IPS DF 4.7 (cell line): ENCODE measurements at regions not wholly inside any gene's neighbourhood (a gene's known extent, or its start where the extent isn't known, plus 50 kb on each side); places are given as distances from the start of the nearest gene placed in this dataset.

ENCODE experiments used
- DNase-seq: peaks from one replicate; pipeline ENCODE4 v3.0.0-alpha.2; 2013; ENCODE audit warnings: low spot score; ENCODE audit errors: extremely low read depth

DNA sequence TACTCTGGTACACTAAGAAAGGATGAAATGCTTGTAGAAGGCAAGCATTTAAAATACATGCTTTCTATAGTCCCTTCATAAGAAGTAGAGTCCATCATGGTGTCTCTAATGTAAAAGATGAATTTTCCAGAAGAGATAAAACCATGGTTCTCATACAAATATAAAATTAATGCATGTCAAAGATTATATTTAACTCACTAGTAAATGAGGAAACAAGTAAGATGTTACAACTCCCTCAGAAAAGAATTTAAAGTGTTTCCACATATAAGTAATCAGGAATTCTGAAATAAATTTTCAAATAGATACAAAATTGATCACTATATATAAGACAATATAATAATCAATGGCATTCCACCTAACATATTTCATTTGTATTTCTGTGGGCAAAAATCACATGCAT, 570.3 kb upstream of the CCDC54 start:
- DNase-seq = no peak

DNA sequence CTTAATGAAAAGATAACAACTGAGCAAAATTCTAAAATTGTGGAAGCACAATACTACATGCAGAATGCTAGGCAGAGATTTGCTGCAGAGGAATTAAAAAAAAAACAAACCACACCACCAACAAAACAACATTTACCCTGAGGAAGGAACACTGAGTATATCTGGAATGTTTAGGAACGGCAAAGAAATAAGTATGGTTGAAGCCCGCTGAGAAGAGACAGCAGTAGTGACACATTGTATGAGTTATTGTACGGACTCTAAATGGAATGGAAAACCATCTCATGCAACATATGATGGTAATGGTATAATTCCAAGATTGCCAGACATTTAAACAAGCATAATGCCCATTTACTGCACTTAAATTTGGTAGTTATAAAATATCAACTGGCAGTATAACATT, 568.2 kb upstream of the CCDC54 start:
- no peak for DNase-seq

DNA sequence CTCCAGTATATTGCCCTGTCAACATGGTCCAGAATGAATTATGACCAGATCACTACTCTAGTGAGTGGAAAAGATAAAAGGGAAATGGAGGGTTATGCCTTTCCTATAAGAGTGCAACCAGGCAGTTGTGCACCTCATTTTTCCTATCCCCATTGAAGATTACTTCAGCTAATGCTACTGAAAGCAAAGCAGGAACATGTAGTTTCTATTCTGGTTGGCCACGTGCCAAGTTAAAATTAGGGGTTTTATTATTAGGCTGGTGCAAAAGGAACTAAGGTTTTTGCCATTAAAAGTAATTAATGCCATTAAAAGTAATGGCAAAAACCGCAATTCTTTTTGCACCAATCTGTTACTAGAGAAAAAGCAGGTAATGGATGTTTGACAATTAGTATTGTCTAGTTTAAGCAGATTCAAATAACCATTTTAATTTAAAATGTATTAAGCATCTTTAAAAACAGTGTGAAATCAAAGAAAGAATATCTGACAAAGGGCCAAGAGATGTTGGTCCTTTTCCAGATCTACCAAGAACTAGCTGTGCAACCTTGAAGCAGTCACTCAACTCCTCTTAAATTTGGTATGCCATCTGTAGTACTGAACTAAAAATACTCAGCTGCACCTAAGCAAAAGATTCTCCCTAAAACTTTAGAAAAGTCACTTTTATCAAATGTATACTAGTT, 567.5 kb upstream of the CCDC54 start:
- no peak for DNase-seq

DNA sequence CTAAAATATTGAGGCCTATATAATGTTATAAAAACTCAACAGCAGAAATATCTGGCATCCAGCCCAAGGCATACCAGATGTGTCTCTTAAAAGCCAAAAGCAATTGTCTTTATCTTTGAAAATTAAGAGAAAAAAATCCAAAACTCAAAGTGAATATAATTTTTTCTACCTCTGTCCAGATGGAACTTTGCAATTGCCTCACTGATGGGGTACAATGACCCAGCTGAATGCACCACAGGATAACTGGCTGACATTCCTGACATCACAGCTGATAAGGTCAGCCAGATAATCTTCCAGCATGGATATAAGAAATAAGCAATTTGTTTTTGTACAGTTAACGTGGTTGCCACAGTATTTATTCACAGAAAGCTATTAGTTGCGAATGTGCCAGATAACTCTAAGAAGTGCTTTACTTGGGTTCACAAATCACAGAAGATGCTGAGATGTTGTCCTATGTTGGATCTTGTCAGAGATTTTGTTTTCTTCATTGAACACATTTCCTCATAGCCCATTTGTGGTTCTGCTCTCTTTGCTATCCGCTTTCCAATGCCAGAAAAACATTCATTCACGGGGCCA, 566.9 kb upstream of the CCDC54 start:
- no peak for DNase-seq

DNA sequence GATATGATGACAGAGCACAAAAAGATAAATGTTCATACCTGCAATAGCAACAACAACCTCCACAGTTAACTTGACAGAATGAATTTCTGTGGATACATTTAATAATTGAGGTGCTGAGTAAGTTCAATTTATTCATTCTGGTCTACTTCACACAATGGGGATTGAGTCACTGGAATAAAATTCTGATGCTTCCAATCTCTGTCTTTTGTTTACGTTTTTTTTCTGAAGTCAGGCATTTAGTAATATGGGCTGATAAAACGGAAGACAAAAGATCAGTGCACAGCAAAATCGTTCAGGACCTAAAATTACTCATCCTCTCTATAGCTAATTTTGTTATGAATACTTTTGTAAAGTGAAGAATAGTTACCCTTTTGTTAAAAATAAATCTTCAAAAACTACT, 565.9 kb upstream of the CCDC54 start:
- DNase-seq = no peak

DNA sequence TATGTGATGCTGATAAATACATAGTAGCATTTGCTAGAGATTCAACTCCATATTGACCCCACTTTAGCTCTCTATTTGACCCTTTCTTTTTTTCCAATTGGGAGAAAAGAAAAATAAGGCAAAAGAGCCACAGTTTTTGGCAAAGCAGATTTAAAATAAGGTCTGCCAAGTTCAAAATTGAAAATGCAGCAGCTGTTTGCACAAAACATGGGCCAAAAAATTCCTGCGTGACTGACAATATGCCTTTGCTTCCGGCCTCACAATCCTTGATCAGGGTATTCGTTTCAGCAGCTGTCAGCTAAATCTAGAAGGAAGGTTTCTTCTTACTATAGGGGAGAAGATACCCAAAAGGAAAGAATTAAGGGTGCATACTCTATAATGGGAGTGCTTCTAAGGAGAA, 563.5 kb upstream of the CCDC54 start:
- DNase-seq = no peak

DNA sequence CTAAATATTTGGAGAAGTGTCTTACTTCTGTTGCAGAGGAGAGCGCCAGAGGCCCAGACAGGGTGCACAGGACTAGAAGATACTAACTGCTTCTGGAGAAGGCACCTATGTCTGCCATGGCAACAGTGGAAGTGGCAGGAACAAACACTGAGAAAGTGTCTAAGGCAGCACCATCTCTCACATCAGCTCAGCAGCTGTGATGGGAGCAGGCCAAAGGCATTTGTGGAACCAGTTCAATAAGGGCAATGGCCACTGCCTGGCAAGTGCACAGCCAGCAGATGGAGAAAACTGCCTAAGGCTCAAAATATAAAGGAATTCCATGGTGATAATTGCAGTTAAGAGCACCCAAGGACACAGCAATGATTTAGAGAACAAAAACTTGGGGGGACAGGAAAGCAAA, 563.0 kb upstream of the CCDC54 start:
- DNase-seq = no peak

DNA sequence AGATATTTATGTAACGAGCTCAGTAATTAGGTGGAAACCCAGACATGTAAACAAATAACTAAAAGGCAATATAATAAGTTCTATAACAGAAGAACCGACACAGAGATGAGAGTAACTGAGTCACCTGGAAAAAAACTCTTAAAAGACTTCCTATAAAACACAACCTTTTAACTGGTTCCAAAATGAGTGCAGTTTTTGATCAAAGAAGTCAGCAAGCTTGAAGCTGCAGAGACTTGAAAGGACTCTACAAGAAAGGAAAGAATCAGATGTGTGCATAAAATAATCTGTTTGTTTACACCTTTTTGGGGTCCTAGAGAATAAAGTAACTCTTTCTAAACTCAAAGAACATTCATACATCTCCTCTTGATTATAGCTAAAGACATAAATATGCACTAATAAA, 560.4 kb upstream of the CCDC54 start:
- DNase-seq = no peak

DNA sequence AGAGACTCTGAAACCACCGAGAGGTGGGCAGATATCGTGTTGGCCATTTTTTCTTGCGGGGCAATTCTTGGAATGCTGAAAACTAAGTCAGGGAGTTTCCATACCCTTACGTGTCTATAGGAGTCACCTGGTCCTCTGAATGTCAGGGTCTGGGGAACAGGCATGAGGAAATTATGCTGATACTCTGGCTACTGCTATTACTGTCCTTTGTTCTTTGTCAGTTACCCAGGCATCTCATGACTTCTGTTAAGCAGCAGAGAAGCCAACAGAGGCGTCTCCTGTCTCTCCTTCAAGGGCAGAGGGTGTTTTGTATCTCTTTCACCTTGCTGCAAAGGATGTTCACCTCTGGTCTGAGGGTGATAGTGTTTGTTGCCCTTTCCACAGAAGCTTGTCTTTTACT, 559.5 kb upstream of the CCDC54 start:
- DNase-seq = no peak

DNA sequence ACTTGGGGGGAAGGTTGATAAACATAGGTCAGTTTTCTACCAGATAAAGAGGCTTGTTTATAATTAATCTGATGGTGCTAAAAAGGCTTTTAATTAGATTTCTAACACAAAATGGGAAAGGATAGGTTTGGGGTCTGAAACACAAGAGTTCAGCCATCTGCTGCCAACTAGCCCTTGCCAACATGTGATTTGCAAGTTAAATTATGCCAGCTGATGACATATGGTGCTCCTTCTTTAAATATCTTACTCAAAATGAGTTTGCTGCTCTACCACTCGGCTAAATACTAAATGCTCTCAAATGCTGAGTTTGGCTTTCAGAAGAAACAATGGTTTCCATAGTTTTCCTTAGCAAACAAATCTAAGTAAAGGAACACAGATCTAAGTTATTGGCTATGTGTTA, 557.8 kb upstream of the CCDC54 start:
- no peak for DNase-seq

DNA sequence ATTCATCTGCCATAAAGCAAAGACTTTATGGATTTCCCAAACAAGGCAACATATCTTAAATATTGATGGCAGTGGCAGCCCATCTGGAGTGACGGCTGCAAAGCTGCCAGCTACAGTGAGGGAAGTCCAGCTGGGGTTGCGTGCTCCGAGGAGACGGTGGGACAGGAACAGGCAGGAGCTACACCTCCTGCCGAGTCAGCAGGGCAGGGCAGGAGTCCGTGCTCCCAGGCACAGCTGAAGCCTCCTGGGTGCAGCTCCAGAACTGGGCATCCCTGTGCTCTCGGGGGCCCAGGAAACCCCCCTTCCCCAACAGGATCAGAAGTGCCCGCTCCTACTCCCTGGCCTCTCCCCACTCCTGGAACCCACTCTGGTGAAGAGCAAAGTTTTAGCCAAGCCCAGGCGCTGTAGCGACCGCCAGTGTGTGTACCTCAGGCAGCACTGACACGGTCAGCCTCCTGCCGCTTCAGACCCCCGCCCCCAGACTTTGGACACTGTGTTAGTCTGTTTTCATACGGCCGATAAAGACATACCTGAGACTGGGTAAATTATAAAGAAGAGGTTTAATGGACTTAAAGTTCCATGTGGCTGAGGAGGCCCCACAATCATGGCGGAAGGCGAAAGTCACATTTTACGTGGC, 556.4 kb upstream of the CCDC54 start:
- no peak for DNase-seq

DNA sequence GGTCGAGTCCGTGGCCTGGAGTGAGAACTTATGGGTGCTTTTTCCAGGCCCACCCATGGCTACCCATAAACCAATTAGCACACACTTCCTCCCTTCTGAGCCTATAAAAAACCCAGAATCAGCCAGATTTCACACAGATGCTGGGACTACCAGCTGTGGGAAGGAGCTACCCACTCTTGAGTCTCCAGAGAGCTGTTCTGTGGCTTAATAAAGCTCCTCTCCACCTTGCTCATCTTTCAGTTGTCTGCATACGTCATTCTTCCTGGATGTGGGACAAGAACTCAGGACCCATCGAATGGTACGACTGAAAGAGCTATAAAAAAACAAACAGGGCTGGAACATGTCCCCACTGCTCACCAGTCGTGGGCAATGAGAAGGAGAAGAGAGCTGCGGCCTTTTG, 555.4 kb upstream of the CCDC54 start:
- no peak for DNase-seq

DNA sequence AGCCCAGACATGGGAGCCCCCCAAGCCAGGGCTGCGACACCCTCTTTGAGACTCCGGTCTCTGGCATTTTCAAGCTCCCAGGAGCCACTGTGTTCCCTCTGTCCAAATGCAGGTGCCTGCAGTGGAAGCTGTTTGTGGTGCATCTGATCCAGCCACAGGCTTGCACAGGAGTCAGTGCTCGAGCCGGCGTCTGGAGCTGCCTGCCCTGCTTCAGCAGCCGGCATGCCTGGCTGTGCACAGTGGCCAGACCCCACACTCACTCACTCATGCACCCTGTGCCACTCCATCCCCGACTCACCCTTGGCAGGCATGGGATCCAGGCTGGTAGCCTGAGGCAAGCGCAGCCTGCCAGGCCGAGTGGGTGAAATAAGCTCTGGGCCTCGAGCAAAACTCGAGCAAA, 555.0 kb upstream of the CCDC54 start:
- no peak for DNase-seq

DNA sequence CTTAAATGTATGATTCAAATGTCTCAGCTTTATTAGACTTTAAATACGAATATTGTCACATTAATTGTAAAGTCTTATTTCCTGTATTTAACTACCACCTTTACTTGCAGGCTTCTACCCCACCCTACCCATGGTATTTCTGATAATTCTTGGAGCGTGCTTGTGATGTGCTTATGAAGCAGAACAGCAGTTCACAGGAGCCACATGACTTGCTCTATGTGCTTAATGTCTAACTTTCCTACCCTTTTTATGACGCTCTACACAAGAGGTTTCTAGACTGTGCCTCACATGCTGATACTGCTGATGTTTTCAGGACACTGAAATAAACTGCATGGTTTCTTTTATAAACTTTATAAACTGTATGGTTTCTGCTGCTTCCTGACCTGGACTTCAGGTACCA, 553.5 kb upstream of the CCDC54 start:
- no peak for DNase-seq

DNA sequence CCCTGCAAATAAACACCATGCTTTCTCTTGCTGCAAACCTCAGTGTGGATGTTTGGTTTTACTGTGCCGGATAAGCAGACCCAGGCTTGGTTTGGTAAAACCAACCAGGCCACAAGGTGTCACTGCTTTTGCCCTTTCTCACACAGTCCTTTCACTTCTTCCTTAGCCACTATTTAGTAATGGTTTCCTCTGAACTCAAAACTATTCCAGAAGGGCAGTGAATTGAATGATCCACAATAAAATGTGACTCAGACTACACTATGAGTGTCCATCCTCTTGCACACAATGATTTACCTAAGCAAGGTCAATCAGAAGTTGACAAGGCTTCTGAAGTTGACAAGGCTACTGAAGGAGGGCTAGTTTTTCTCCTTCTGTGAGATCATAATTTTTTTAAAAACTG, 552.4 kb upstream of the CCDC54 start:
- DNase-seq = no peak

DNA sequence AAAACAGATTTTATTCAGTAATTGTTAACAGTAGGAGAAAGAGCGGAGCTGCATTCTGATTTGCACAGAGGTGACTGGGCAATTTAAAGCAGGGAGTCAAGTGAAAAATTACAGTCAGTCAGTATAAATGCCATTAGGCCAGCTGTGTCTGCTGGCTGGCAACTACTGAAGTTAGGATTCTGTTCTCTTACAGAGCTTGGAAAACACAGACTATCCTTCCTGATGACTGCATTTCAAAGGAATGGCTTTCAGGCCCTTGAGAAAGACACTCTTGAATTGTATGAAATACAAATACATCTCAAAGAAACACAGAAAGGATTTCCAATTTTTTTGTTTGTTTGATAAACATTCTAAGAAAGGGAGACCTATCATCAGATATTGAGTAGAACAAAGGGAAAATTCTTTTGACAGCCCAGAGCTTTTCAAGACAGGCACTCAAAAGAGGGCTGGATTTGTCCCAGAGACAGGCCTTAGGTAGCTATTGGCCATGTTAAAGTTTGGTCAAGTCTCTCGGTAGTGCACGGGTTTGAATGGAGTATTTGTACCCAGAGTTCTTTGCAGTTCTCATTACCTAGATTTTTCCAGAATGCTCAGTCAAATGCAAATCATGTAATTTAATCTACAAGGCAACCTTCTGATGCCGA, 551.2 kb upstream of the CCDC54 start:
- no peak for DNase-seq

DNA sequence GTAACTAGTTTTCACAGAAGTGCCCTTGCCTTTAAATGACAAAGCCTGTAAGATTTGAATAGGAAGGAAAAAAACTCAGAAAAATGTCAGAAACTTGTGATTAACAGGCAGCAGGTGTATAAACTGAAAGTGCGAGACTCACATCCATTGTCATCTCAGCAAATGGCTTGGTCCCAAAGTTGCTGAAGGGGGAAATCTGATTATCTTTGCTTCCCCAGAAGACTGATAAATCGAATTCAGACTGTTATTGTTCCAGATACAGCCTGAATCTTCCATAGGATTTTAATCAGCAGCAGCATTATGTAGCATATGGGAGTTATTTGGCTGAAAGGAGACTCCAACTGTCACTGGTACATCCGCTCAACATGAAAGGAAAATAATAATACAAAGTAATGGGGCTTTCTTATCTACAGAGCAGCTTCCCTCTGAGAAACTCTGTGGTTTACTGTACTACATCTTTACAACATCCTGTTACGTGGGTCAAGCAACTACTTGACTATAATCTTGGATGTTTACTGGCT, 550.4 kb upstream of the CCDC54 start:
- no peak for DNase-seq

DNA sequence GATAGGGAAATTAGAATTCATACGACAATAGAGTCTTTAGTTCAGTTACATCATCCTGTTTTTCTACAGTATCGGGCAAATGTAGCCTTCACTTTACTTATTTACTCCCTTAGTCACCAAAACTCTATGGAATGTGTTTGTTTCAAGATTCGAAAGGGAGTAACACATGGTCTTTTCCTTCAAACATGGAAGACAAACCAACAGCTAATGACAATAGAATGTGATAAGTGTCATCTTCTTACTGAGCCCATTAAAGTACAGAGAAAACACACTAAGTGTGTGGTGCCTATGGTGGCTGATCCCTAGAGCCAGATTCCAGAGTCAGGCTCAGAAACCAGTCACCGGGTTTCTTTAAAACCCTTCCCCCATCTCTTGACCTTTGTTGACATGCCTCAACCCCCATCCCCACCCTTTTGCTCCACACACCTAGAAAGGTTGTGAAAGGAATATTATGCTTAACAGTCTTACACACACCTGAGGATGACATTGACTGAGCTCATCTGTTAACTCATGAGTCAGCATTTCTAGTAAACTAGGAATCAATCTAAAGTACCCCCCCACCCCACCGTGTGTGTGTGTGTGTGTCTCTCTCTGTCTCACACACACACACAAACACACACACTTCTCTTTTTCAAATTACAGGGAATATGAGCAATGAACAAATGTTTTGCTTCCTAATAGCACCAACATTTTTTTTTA, 549.6 kb upstream of the CCDC54 start:
- no peak for DNase-seq

DNA sequence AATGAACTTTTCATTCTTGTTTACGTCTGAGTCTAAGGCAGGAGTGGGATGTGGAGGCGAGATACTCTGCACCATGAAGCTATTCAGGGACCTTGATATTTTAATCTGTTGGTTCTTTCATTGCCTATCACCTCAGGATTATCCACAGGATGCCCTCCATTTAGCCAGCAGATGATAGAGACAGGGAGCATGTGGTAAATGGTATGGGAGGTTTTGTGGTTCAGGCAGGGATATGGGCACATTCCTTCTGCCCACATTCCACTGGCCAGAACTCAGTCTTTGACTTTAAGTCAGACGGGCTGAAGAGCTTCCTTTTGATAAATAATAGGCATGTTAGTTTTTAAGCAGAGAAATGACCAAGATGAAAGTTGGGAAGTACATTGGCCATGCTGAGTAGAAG, 548.0 kb upstream of the CCDC54 start:
- no peak for DNase-seq

DNA sequence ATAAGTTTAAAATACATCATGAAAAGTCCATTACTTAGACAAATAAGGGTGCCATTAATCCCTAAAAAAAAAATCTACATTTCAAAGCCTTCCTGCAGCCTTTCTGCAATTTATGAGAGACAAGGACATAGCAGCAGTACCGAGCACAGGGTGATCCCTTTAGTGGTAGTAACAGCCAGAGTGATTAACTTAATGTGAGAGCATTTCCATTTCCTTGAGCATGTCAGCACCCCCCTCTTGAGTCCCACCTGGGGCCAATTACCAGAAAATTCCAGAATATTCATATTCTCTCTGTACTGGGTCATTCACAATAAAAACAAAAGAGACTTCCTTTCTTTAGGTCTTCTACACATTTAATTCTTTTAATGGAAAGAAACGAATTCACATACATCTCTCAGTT, 546.9 kb upstream of the CCDC54 start:
- DNase-seq = peak; percentile 94

DNA sequence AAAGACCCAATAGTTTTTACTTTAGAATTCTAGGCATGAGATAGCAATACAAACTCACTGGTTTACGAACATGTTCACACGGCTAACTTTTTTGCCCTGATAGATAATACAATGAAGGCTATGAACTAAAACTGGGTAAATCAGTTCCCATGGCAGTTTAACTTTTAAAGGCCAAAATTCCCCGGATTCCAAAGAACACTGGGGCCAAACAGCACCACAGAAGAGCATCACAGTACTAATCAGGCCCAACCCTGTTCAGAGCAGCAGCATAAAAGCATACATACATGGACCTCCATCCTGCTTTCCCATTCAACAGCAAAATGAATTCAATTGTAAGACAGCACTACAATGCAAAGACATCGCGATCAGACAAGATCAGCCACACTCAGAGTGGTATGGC, 540.3 kb upstream of the CCDC54 start:
- no peak for DNase-seq

DNA sequence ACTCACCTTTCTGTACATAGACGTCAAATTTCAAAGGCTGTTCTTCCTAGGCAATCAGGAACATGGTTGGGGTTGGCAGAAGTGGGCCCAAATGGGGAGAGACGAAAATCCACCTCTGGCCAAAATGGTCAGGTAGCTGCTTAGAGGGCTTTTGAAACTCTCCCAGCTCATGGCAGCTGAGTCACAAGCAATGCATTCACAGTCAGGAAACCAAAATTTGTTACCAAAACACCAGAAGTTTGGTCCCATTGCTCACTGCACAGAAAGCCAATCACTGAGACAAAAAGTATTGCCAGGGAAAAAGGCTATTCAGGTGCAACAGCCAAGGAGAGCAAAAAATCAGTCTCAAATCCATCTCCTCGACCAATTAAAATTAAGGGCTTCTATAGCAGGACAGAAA, 539.6 kb upstream of the CCDC54 start:
- no peak for DNase-seq
